T-cell (primary cell): ENCODE measurements at regions not wholly inside any gene's neighbourhood (a gene's known extent, or its start where the extent isn't known, plus 50 kb on each side); places are given as distances from the start of the nearest gene placed in this dataset.

Experiments
- ATAC-seq, 4 experiments: fragments of 200-7000 bp in 3 of 4; fragments of 150-1000 bp in 1 of 4; cut with Tn5 transposase; replicated peaks in 1 of 4; 1 replicate in 3 of 4; 2 replicates in 1 of 4; pipeline ENCODE4 v1.10.0; 2021; ENCODE audit warnings: moderate library complexity in 3 of 4, mild to moderate bottlenecking in 2 of 4, moderate number of reproducible peaks in 1 of 4
- CTCF ChIA-PET, 2 donors: fragments of 300-600 bp; sonication (Branson Sonifier 250); formaldehyde crosslinking; loops; one replicate each; lab custom pipeline; 2022; ENCODE audit warnings: antibody characterized with exemption in 2 of 2; lab: Charles Lee
- POLR2A ChIA-PET, 2 donors: fragments of 300-600 bp; sonication (Branson Sonifier 250); formaldehyde crosslinking; loops; one replicate each; lab custom pipeline; 2022; ENCODE audit warnings: antibody characterized with exemption in 2 of 2; lab: Charles Lee
- DNase-seq, 35 experiments: peaks; one replicate each; pipeline versions ENCODE4 v3.0.0 to v3.0.0-alpha.2; 2013 to 2023
- H3K27ac ChIP-seq: one replicate; pipeline ENCODE4 v1.5.1; 2013; ENCODE audit warnings: low read length
- H3K27me3 ChIP-seq, 2 experiments: replicated peaks in 1 of 2; 1 replicate in 1 of 2; 2 replicates in 1 of 2; pipeline versions ENCODE4 v1.6.1 to v1.7.0; 2013; ENCODE audit warnings: low read length in 1 of 2, mixed read lengths in 1 of 2; ENCODE audit not compliant: control insufficient read depth in 2 of 2, insufficient read depth in 2 of 2; ENCODE audit errors: extremely low read depth in 1 of 2
- H3K36me3 ChIP-seq, 2 donors: 1 replicate in 1 of 2; 2 replicates in 1 of 2; pipeline versions ENCODE4 v1.6.1 to v1.7.0; 2013; ENCODE audit warnings: low read length in 1 of 2; ENCODE audit not compliant: control insufficient read depth in 2 of 2, insufficient read depth in 1 of 2; ENCODE audit errors: extremely low read depth in 1 of 2
- H3K4me1 ChIP-seq, 2 experiments: 1 replicate in 1 of 2; 2 replicates in 1 of 2; pipeline versions ENCODE4 v1.6.1 to v1.7.0; 2013; ENCODE audit warnings: low read length in 2 of 2, mixed read lengths in 1 of 2; ENCODE audit not compliant: insufficient read depth in 2 of 2, control insufficient read depth in 1 of 2; ENCODE audit errors: extremely low read depth in 1 of 2
- H3K4me3 ChIP-seq, 2 donors: 1 replicate in 1 of 2; 2 replicates in 1 of 2; pipeline versions ENCODE4 v1.5.1 to v1.7.0; 2013; ENCODE audit warnings: mild to moderate bottlenecking in 2 of 2, low read length in 1 of 2, moderate library complexity in 1 of 2; ENCODE audit not compliant: control insufficient read depth in 1 of 2; ENCODE audit errors: extremely low read depth in 1 of 2
- H3K9me3 ChIP-seq: 2 replicates; pipeline ENCODE4 v1.7.0; 2013
- H3K27ac Mint-ChIP-seq, 2 donors: one replicate each; pipeline ENCODE4 v1.8.0; 2020 to 2021; ENCODE audit warnings: mild to moderate bottlenecking in 2 of 2, mixed read lengths in 2 of 2
- H3K27me3 Mint-ChIP-seq, 2 donors: one replicate each; pipeline ENCODE4 v1.8.0; 2021 to 2022; ENCODE audit warnings: mixed read lengths in 2 of 2
- H3K36me3 Mint-ChIP-seq: one replicate; pipeline ENCODE4 v1.8.0; 2021; ENCODE audit warnings: mixed read lengths
- H3K4me1 Mint-ChIP-seq, 3 donors: one replicate each; pipeline ENCODE4 v1.8.0; 2020 to 2022; ENCODE audit warnings: mixed read lengths in 3 of 3, mild to moderate bottlenecking in 1 of 3
- H3K4me3 Mint-ChIP-seq, 3 donors: one replicate each; pipeline ENCODE4 v1.8.0; 2020 to 2022; ENCODE audit warnings: mild to moderate bottlenecking in 3 of 3, mixed read lengths in 3 of 3, moderate library complexity in 3 of 3
- H3K9me3 Mint-ChIP-seq, 3 donors: one replicate each; pipeline ENCODE4 v1.8.0; 2020 to 2022; ENCODE audit warnings: mixed read lengths in 3 of 3
- WGBS: methylation state at CpG from one replicate; pipeline ENCODE4 v1.1.5; 2013; ENCODE audit warnings: missing lambda C conversion rate; ENCODE audit not compliant: insufficient coverage; 5-methylcytosine and 5-hydroxymethylcytosine counted together

DNA sequence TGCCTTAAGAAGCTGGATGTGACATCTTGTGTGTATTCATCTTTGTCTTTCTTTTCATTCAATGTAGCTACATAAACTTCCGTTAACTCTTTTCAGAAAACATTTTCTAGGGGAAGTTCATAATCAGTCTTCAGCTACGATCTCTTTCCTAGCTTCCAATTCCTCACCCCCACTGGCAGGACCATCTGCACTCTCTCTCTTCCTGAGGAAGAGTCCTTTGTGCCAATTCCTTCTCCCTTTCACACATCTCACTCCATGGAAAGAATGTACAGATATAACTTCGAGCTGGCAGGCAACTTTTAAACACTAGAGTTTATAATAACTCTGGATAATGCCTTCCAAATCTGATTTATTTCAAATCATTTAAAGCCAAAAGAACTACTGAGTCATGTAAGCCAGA lies 495.7 kb downstream of the GALC start:
- Histone ChIP-seq H3K27ac (no peak overlapping the region), H3K36me3 (no peaks in the 10 kb centered on the region), H3K4me1 (no peaks in the 10 kb centered on the region), H3K9me3 (no peaks in the 10 kb centered on the region), H3K4me3 (no peak overlapping the region), H3K27me3 (no peaks in the 10 kb centered on the region)
- Mint-ChIP-seq H3K4me3 (no peak overlapping the region), H3K9me3 (peaks cover 0 to 12% (median 4%) of the 10 kb centered on the region in 3 donors), H3K27me3 (no peaks in the 10 kb centered on the region), H3K4me1 (no peaks in the 10 kb centered on the region), H3K27ac (no peak overlapping the region), H3K36me3 (no peaks in the 10 kb centered on the region)
- ATAC-seq (no peak), DNase-seq (no peak)
- 61% methylated on average over 2 of the region's 3 CpGs for WGBS
- ChIA-PET POLR2A (no interaction called here), CTCF (no interaction called here)

- Mint-ChIP-seq H3K27me3 (no peaks in the 10 kb centered on the region), H3K9me3 (peaks cover 3 to 9% (median 4%) of the 10 kb centered on the region in 3 donors), H3K27ac (no peak overlapping the region), H3K4me1 (no peaks in the 10 kb centered on the region), H3K4me3 (no peak overlapping the region), H3K36me3 (no peaks in the 10 kb centered on the region)
- ChIA-PET POLR2A (no interaction called here), CTCF (no interaction called here)
- Histone ChIP-seq H3K4me3 (no peak overlapping the region), H3K36me3 (no peaks in the 10 kb centered on the region), H3K27ac (no peak overlapping the region), H3K4me1 (no peaks in the 10 kb centered on the region), H3K27me3 (no peaks in the 10 kb centered on the region), H3K9me3 (no peaks in the 10 kb centered on the region)
- no peak for DNase-seq
- ATAC-seq = no peak
Observed at GRCh38 chr14:87494010-87494409, 499.0 kb downstream of the GALC start.

GRCh38 chr14:87492561-87492960 lies 500.4 kb downstream of the GALC start:
- no peak overlapping the region for H3K4me3 ChIP-seq
- no peaks in the 10 kb centered on the region for H3K4me1 Mint-ChIP-seq
- CTCF ChIA-PET = no interaction called here
- H3K9me3 Mint-ChIP-seq = peaks cover 4 to 5% (median 4%) of the 10 kb centered on the region in 3 donors
- no peak for DNase-seq
- ATAC-seq = no peak
- H3K27ac Mint-ChIP-seq = no peak overlapping the region
- H3K36me3 ChIP-seq = no peaks in the 10 kb centered on the region
- no peaks in the 10 kb centered on the region for H3K36me3 Mint-ChIP-seq
- H3K27me3 Mint-ChIP-seq = no peaks in the 10 kb centered on the region
- no peak overlapping the region for H3K4me3 Mint-ChIP-seq
- H3K4me1 ChIP-seq = no peaks in the 10 kb centered on the region
- H3K27ac ChIP-seq = no peak overlapping the region
- WGBS = no CpG with 5 or more reads among the region's 2 CpGs
- H3K27me3 ChIP-seq = no peaks in the 10 kb centered on the region
- POLR2A ChIA-PET = no interaction called here
- no peaks in the 10 kb centered on the region for H3K9me3 ChIP-seq

DNA sequence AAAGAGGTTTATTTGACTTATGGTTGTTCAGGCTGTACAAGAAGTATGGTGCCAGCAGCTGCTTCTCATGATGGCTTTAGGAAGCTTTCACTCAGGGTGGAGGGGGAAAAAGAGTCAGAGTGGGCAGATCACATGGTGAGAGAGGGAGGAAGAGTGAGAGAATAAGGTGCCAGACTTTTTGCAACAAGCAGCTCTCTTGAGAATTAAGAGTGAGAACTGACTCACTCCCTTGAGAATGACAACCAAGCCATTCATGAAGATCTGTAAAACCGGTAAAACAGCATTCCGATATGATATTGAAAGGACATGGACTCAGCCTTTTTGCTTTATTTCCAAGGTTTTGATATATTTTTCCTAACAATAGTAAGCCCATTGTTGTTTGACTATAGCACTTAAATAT lies 501.2 kb downstream of the GALC start:
- no peaks in the 10 kb centered on the region for H3K36me3 Mint-ChIP-seq
- H3K4me1 Mint-ChIP-seq = no peaks in the 10 kb centered on the region

DNA sequence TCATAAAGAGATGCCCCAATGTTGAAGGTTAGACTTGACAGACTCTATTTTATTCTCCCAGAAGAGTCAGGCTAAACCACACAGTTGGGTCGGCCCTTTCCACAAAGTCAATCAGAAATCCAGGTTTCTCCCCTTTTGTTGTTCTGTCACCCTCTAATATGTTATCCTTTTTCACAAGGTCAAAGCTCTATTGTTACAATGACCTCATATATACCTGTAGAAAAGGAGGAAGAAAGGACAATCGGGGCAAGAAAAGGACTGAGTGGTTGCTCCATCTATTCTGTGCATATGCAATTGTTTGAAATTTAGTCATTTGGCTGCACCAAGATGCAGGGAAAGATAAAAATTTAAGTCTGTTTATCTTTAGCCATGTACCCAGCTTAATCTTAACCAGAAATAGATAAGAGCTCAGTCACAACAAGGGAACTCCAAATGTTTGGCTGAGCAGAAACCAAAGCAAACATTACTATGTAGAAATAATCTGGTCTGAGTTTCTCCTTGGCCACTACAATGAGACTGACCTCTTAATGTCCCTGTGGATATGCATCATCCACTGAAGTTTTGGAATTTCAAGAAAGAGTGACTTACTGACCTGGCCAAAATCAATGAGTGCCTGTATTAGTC lies 503.7 kb downstream of the GALC start:
- no peaks in the 10 kb centered on the region for H3K4me1 Mint-ChIP-seq
- CTCF ChIA-PET = no interaction called here
- H3K4me3 Mint-ChIP-seq = no peak overlapping the region
- ATAC-seq (no peak), DNase-seq (no peak)
- H3K36me3 Mint-ChIP-seq = no peaks in the 10 kb centered on the region
- WGBS = 80% methylated on average over 1 of the region's 2 CpGs
- H3K36me3 ChIP-seq = no peaks in the 10 kb centered on the region
- no peak overlapping the region for H3K27ac ChIP-seq
- H3K9me3 ChIP-seq = no peaks in the 10 kb centered on the region
- no peaks in the 10 kb centered on the region for H3K4me1 ChIP-seq
- H3K27me3 Mint-ChIP-seq = no peaks in the 10 kb centered on the region
- no peak overlapping the region for H3K4me3 ChIP-seq
- POLR2A ChIA-PET = no interaction called here
- no peaks in the 10 kb centered on the region for H3K27me3 ChIP-seq
- H3K27ac Mint-ChIP-seq = no peak overlapping the region
- H3K9me3 Mint-ChIP-seq = peaks cover 3 to 13% (median 3%) of the 10 kb centered on the region in 3 donors

More for the DNA sequence above, 501.2 kb downstream of the GALC start:
- Mint-ChIP-seq H3K27me3 (no peaks in the 10 kb centered on the region), H3K27ac (no peak overlapping the region), H3K9me3 (peaks cover 2 to 6% (median 4%) of the 10 kb centered on the region in 3 donors), H3K4me3 (no peak overlapping the region)
- ChIA-PET CTCF (no interaction called here), POLR2A (no interaction called here)
- no peak overlapping the region for H3K27ac ChIP-seq
- no peaks in the 10 kb centered on the region for H3K36me3 ChIP-seq
- no peaks in the 10 kb centered on the region for H3K27me3 ChIP-seq
- no peak for DNase-seq
- H3K9me3 ChIP-seq = no peaks in the 10 kb centered on the region
- WGBS = no CpG with 5 or more reads among the region's 2 CpGs
- no peak overlapping the region for H3K4me3 ChIP-seq
- no peak for ATAC-seq
- H3K4me1 ChIP-seq = no peaks in the 10 kb centered on the region

- no peaks in the 10 kb centered on the region for H3K27me3 ChIP-seq
- no peaks in the 10 kb centered on the region for H3K4me1 Mint-ChIP-seq
- no peaks in the 10 kb centered on the region for H3K27me3 Mint-ChIP-seq
- WGBS = 77% methylated on average over 6 of the region's 8 CpGs
- ATAC-seq = no peak
- no peak overlapping the region for H3K4me3 Mint-ChIP-seq
- DNase-seq = no peak
- H3K9me3 ChIP-seq = no peaks in the 10 kb centered on the region
- H3K4me1 ChIP-seq = no peaks in the 10 kb centered on the region
- POLR2A ChIA-PET = no interaction called here
- H3K27ac ChIP-seq = no peak overlapping the region
- no peak overlapping the region for H3K27ac Mint-ChIP-seq
- CTCF ChIA-PET = no interaction called here
- H3K9me3 Mint-ChIP-seq = peaks cover 11 to 18% (median 14%) of the 10 kb centered on the region in 3 donors
- no peak overlapping the region for H3K4me3 ChIP-seq
- H3K36me3 ChIP-seq = no peaks in the 10 kb centered on the region
- H3K36me3 Mint-ChIP-seq = no peaks in the 10 kb centered on the region
Observed at GRCh38 chr14:87483271-87484260, 509.4 kb downstream of the GALC start.
